Bronchial epithelial cell (primary cell): ENCODE measurements at regions not wholly inside any gene's neighbourhood (a gene's known extent, or its start where the extent isn't known, plus 50 kb on each side); places are given as distances from the start of the nearest gene placed in this dataset.

Source experiments
- DNase-seq: peaks from one replicate; pipeline ENCODE4 v3.0.0-alpha.2; 2010; ENCODE audit warnings: low read depth
- FAIRE-seq: peaks from 2 replicates; lab custom pipeline; 2011; peaks lifted over from hg19 to GRCh38; lab: Jason Lieb, UNC
- H3K27me3 ChIP-seq: 2 replicates; pipeline ENCODE4 v1.5.1; 2011; ENCODE audit warnings: low read length; ENCODE audit not compliant: control insufficient read depth, insufficient read depth
- H3K36me3 ChIP-seq: 2 replicates; pipeline ENCODE4 v1.5.1; 2011; ENCODE audit warnings: low read length; ENCODE audit not compliant: control insufficient read depth, insufficient read depth
- H3K4me3 ChIP-seq: 2 replicates; pipeline ENCODE4 v1.5.1; 2011; ENCODE audit warnings: mild to moderate bottlenecking, low read depth, low read length, control low read depth
- CTCF ChIP-seq: IDR thresholded peaks from 2 replicates; pipeline ENCODE4 v1.5.1; 2011; ENCODE audit warnings: mild to moderate bottlenecking, moderate library complexity, low read length, control low read depth, inconsistent platforms; ENCODE audit not compliant: insufficient read depth, severe bottlenecking

GRCh38 chr2:220029013-220029412 lies 401.6 kb downstream of the SLC4A3 start:
- peak; percentile 6 for DNase-seq
- TF ChIP-seq CTCF, result no peak
- Histone ChIP-seq H3K27me3 (no peaks in the 10 kb centered on the region), H3K4me3 (no peak overlapping the region), H3K36me3 (no peaks in the 10 kb centered on the region)
- FAIRE-seq, result no peak

GRCh38 chr2:220033546-220033945 lies 406.1 kb downstream of the SLC4A3 start:
- FAIRE-seq, result no peak
- Histone ChIP-seq H3K27me3 (no peaks in the 10 kb centered on the region), H3K36me3 (no peaks in the 10 kb centered on the region), H3K4me3 (no peak overlapping the region)
- TF ChIP-seq CTCF, result no peak
- DNase-seq, result no peak

GRCh38 chr2:220034426-220035130 lies 407.1 kb downstream of the SLC4A3 start:
- no peak for TF ChIP-seq CTCF
- FAIRE-seq (no peak), DNase-seq (peak; percentile 22)
- Histone ChIP-seq H3K36me3 (no peaks in the 10 kb centered on the region), H3K4me3 (no peak overlapping the region), H3K27me3 (no peaks in the 10 kb centered on the region)

GRCh38 chr2:220036431-220036830 lies 409.0 kb downstream of the SLC4A3 start:
- DNase-seq (no peak), FAIRE-seq (no peak)
- H3K27me3 ChIP-seq, result no peaks in the 10 kb centered on the region
- TF ChIP-seq CTCF, result no peak
- H3K4me3 ChIP-seq, result no peak overlapping the region
- H3K36me3 ChIP-seq, result no peaks in the 10 kb centered on the region

- no peak for FAIRE-seq
- H3K36me3 ChIP-seq, result no peaks in the 10 kb centered on the region
- TF ChIP-seq CTCF, result no peak
- DNase-seq, result no peak
- H3K4me3 ChIP-seq, result no peak overlapping the region
- H3K27me3 ChIP-seq, result no peaks in the 10 kb centered on the region
Measured at GRCh38 chr2:220040346-220040745, 412.9 kb downstream of the SLC4A3 start.

GRCh38 chr2:220041447-220041846 lies 414.0 kb downstream of the SLC4A3 start:
- no peak for FAIRE-seq
- no peak for TF ChIP-seq CTCF

More at GRCh38 chr2:220041447-220041846, 414.0 kb downstream of the SLC4A3 start:
- DNase-seq, result no peak
- H3K27me3 ChIP-seq, result no peaks in the 10 kb centered on the region
- H3K4me3 ChIP-seq, result no peak overlapping the region
- H3K36me3 ChIP-seq, result no peaks in the 10 kb centered on the region
